HUES48 (cell line): ENCODE measurements at regions not wholly inside any gene's neighbourhood (a gene's known extent, or its start where the extent isn't known, plus 50 kb on each side); places are given as distances from the start of the nearest gene placed in this dataset.
"Not testable (repeated sequence)": the region's sequence is repeated elsewhere in the genome, so short reads cannot be mapped to it uniquely, and the experiment has no call there.

Experiments used
- H3K27ac ChIP-seq: one replicate; pipeline ENCODE4 v1.7.0; 2013; ENCODE audit warnings: low read depth, low read length, inconsistent platforms
- H3K27me3 ChIP-seq: 2 replicates; pipeline ENCODE4 v1.6.1; 2013; ENCODE audit warnings: mild to moderate bottlenecking, low read length; ENCODE audit not compliant: control insufficient read depth, insufficient read depth
- H3K36me3 ChIP-seq: 2 replicates; pipeline ENCODE4 v1.6.1; 2013; ENCODE audit warnings: low read length; ENCODE audit not compliant: control insufficient read depth, insufficient read depth
- H3K4me1 ChIP-seq: 2 replicates; pipeline ENCODE4 v1.6.1; 2013; ENCODE audit warnings: mild to moderate bottlenecking, low read length; ENCODE audit not compliant: control insufficient read depth, insufficient read depth
- H3K4me3 ChIP-seq: 2 replicates; pipeline ENCODE4 v1.5.1; 2013; ENCODE audit warnings: mild to moderate bottlenecking, low read depth, low read length
- H3K9ac ChIP-seq: 2 replicates; pipeline ENCODE4 v1.6.1; 2013; ENCODE audit warnings: mild to moderate bottlenecking, low read depth, low read length, moderate library complexity
- H3K9me3 ChIP-seq: 2 replicates; pipeline ENCODE4 v1.6.1; 2013; ENCODE audit warnings: low read length; ENCODE audit not compliant: control insufficient read depth, insufficient read depth

DNA sequence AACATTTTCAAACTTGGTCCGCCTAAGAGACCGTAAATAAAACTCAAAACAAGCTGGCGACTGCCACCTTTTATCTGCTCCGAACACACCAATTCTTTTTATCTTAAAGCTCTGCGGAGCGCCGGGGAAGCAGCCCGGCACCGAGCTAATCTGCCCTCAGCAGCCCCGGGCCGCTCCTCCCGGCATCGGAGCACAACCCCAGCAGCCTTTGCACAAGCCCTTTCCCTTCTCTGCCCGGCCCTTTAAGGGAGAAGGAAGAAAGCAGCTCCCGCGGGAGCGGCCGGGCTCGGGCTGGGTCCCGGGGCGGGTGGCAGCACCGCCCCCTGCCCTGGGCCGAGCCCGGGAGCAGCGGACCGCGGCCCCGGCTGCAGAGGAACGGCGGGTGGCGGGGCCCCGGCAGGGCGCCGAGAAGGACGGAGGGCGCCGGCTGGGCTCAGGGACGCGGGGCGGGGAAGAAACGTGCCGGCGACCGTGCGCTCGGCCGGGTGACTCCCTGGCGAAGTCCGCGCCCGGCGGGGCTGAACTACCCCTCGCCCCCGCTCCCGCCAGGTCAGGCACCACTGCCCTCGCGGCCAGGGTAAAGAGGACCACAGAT lies 133.6 kb upstream of the C11orf58 start:
- Histone ChIP-seq H3K4me3 (peak overlapping the region; percentile 62), H3K36me3 (no peaks in the 10 kb centered on the region), H3K4me1 (peaks cover 22% of the 10 kb centered on the region), H3K27me3 (peaks cover 100% of the 10 kb centered on the region), H3K9ac (no peak overlapping the region), H3K9me3 (no peaks in the 10 kb centered on the region), H3K27ac (no peak overlapping the region)

- peak overlapping the region; percentile 62 for H3K4me3 ChIP-seq
- H3K27ac ChIP-seq = no peak overlapping the region
- no peak overlapping the region for H3K9ac ChIP-seq
- H3K27me3 ChIP-seq = peaks cover 100% of the 10 kb centered on the region
- peaks cover 22% of the 10 kb centered on the region for H3K4me1 ChIP-seq
- H3K36me3 ChIP-seq = no peaks in the 10 kb centered on the region
- H3K9me3 ChIP-seq = no peaks in the 10 kb centered on the region
Observed at GRCh38 chr11:16603890-16604793, 134.3 kb upstream of the C11orf58 start.

DNA sequence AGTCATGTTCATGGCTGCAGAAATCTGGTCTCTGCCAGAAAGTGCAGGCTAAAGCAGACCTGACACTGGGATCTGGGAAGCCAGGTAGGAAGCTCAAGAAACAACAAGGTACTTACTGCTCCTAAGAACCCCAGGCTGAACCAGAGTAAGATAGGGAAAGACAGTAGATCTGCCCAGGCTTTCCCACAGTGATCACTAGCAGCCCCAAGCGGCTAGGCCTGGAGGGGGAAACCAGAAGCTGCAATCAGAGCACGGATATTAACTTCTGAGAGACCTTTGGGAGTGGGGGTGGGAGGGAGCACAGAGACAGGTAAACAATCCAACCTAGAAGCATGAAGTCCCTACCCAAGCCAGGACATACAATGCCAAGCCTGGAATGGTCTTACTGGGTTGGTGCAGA lies 135.2 kb upstream of the C11orf58 start:
- Histone ChIP-seq H3K27me3 (peaks cover 100% of the 10 kb centered on the region), H3K4me3 (no peak overlapping the region), H3K9me3 (no peaks in the 10 kb centered on the region), H3K4me1 (peaks cover 21% of the 10 kb centered on the region), H3K9ac (no peak overlapping the region), H3K27ac (no peak overlapping the region), H3K36me3 (no peaks in the 10 kb centered on the region)

DNA sequence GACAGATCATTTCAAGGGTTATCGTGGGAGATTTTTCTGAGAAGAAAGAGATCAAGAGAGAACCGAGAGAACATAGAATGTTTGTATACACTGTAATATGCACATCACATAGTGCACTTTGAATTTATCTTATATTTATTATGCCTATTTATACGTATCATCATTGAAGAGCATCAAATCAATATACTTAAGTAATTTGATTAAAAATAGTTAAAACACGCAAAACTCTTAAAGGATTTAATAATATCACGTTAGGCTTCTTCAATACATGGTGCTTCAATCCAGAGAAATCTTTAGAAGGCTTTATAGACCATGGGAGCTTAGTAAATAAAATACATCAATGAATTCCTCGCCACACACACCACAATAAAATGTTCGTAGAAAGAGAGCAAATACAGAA lies 139.5 kb upstream of the C11orf58 start:
- Histone ChIP-seq H3K27me3 (peaks cover 59% of the 10 kb centered on the region), H3K4me1 (peaks cover 4% of the 10 kb centered on the region), H3K27ac (no peak overlapping the region), H3K36me3 (no peaks in the 10 kb centered on the region), H3K4me3 (no peak overlapping the region), H3K9ac (no peak overlapping the region), H3K9me3 (no peaks in the 10 kb centered on the region)

GRCh38 chr11:16598032-16598431 lies 140.4 kb upstream of the C11orf58 start:
- Histone ChIP-seq H3K9me3 (no peaks in the 10 kb centered on the region), H3K27me3 (peaks cover 51% of the 10 kb centered on the region)

DNA sequence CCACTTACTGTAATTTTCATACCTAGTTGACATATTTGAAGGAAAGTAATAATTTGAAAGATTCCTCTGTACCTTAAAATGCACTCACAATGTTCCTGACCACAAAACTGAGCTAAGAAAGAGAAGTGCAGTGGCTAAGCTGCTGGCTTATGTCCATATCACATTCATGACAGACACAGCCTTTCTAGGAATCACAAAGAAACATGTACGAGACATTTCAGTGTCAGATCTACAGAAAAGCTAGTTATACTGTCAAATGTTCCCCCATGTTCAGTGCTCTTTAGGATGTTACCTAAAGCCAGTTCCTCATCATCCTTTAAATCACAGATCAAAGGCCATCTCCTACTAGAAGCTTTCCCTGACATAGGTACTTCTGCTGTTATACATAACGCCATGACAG lies 142.2 kb upstream of the C11orf58 start:
- H3K36me3 ChIP-seq = no peaks in the 10 kb centered on the region
- H3K9me3 ChIP-seq = no peaks in the 10 kb centered on the region
- H3K4me3 ChIP-seq = no peak overlapping the region
- no peaks in the 10 kb centered on the region for H3K4me1 ChIP-seq
- H3K27ac ChIP-seq = no peak overlapping the region
- no peak overlapping the region for H3K9ac ChIP-seq
- H3K27me3 ChIP-seq = peaks cover 33% of the 10 kb centered on the region

More at GRCh38 chr11:16598032-16598431, 140.4 kb upstream of the C11orf58 start:
- Histone ChIP-seq H3K27ac (no peak overlapping the region), H3K9ac (no peak overlapping the region), H3K36me3 (no peaks in the 10 kb centered on the region), H3K4me1 (no peaks in the 10 kb centered on the region), H3K4me3 (no peak overlapping the region)

DNA sequence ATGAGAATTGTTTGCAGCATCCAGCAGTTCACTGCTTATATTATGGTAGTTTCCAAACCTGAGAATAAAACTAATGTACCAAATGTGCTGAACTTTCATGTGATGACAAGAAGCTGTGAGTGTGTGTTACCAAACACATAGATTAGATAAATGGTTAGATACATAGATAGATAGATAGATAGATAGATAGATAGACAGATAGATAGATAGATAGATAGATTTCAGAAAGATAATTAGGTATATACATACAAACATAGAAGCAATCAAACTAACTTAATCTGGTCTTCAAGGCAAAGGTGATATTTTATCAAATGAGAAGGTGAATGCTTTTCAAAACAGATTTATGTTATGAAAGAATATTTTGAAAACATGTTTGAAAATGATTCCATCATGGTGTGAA lies 147.3 kb upstream of the C11orf58 start:
- no peaks in the 10 kb centered on the region for H3K27me3 ChIP-seq
- no peaks in the 10 kb centered on the region for H3K4me1 ChIP-seq
- H3K4me3 ChIP-seq = no peak overlapping the region
- no peak overlapping the region for H3K9ac ChIP-seq
- no peaks in the 10 kb centered on the region for H3K36me3 ChIP-seq
- H3K27ac ChIP-seq = no peak overlapping the region
- H3K9me3 ChIP-seq = no peaks in the 10 kb centered on the region

- Histone ChIP-seq H3K27ac (no peak overlapping the region), H3K9me3 (no peaks in the 10 kb centered on the region), H3K4me3 (no peak overlapping the region), H3K4me1 (no peaks in the 10 kb centered on the region), H3K27me3 (no peaks in the 10 kb centered on the region), H3K9ac (no peak overlapping the region), H3K36me3 (no peaks in the 10 kb centered on the region)
Observed at GRCh38 chr11:16587670-16588069, 150.8 kb upstream of the C11orf58 start.

DNA sequence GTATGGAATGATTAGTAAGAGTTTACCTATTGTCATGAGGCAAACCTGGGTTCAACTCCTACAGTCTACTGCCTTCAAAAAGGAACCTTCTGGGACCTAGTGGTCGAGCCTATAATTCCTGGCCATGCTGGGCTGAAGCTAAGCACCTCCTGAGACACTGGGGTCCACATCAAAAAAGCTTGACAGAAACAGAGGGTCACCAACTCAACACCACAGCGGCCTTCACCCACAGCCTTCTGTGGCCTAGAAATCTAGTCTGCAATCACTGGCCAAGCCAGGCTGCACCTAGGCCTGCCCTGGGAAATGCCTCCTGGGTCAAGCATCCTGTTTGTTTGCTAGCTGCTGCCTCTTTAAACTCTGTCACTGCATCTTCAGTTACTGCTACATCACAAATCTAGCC lies 153.9 kb upstream of the C11orf58 start:
- Histone ChIP-seq H3K9me3 (no peaks in the 10 kb centered on the region), H3K36me3 (no peaks in the 10 kb centered on the region), H3K9ac (no peak overlapping the region), H3K27me3 (no peaks in the 10 kb centered on the region), H3K27ac (no peak overlapping the region), H3K4me1 (no peaks in the 10 kb centered on the region), H3K4me3 (no peak overlapping the region)

DNA sequence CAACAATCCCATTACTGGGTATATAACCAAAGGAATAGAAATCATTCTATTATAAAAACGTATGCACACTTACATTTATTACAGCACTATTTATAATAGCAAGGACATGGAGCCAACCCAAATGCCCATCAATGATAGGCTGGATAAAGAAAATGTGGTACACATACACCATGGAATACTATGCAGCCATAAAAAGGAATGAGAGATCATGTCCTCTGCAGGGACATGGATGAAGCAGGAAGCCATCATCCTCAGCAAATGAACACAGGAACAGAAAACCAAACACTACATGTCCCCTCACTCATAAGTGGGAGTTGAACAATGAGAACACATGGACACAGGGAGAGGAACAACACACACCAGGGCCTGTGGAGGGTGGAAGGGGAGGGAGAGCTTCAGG lies 157.4 kb upstream of the C11orf58 start:
- H3K9ac ChIP-seq, H3K4me3 ChIP-seq, H3K36me3 ChIP-seq, H3K4me1 ChIP-seq, H3K27me3 ChIP-seq, H3K9me3 ChIP-seq, H3K27ac ChIP-seq: not testable (repeated sequence)

DNA sequence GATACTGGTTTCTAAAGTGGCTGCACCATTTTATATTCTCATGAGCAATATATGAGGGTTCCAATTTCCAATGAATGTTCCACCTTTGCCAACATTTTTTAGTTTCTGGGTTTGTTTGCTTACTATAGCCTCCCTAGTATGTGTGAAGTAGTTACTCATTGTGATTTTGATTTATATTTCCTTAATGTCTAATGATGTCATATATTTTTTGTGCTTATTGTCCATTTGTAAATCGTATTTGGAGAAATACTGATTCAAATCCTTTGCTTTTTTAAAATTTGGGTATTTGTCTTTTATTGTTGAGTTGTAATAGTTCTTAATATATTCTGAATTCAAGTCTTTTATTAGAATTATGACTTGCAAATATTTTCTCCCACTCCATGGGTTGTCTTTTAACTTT lies 161.0 kb upstream of the C11orf58 start:
- Histone ChIP-seq H3K4me3 (no peak overlapping the region), H3K9ac (no peak overlapping the region), H3K36me3 (no peaks in the 10 kb centered on the region), H3K27ac (no peak overlapping the region), H3K4me1 (no peaks in the 10 kb centered on the region), H3K27me3 (no peaks in the 10 kb centered on the region), H3K9me3 (no peaks in the 10 kb centered on the region)
